CD4-positive, alpha-beta memory T cell (primary cell): ENCODE measurements at regions not wholly inside any gene's neighbourhood (a gene's known extent, or its start where the extent isn't known, plus 50 kb on each side); places are given as distances from the start of the nearest gene placed in this dataset.

ENCODE experiments used
- CTCF ChIA-PET: fragments of 350-600 bp; sonication (Branson Sonifier 250); formaldehyde crosslinking; loops from one replicate; lab custom pipeline; 2021; ENCODE audit warnings: inconsistent platforms; ENCODE audit not compliant: partially characterized antibody; lab: Charles Lee
- POLR2A ChIA-PET: fragments of 350-600 bp; sonication (Branson Sonifier 250); formaldehyde crosslinking; loops from one replicate; lab custom pipeline; 2021; ENCODE audit not compliant: partially characterized antibody; lab: Charles Lee
- DNase-seq, 5 donors: peaks; one replicate each; pipeline versions ENCODE4 v3.0.0 to v3.0.0-alpha.2; 2020 to 2022; ENCODE audit warnings: mixed read lengths in 1 of 5
- H3K27ac ChIP-seq: one replicate; pipeline ENCODE4 v1.7.0; 2013; ENCODE audit warnings: low read depth, low read length
- H3K27me3 ChIP-seq: 2 replicates; pipeline ENCODE4 v1.7.0; 2013; ENCODE audit warnings: mild to moderate bottlenecking, low read length, moderate library complexity; ENCODE audit not compliant: insufficient read depth
- H3K36me3 ChIP-seq: 2 replicates; pipeline ENCODE4 v1.7.0; 2013; ENCODE audit warnings: mild to moderate bottlenecking, low read length, moderate library complexity; ENCODE audit not compliant: insufficient read depth
- H3K4me1 ChIP-seq: 2 replicates; pipeline ENCODE4 v1.7.0; 2013; ENCODE audit warnings: mild to moderate bottlenecking, low read length, moderate library complexity; ENCODE audit not compliant: insufficient read depth
- H3K4me3 ChIP-seq, 2 donors: one replicate each; pipeline ENCODE4 v1.7.0; 2013; ENCODE audit warnings: low read length in 2 of 2, mild to moderate bottlenecking in 1 of 2
- H3K9me3 ChIP-seq, 2 donors: one replicate each; pipeline ENCODE4 v1.7.0; 2013; ENCODE audit warnings: low read length in 2 of 2, control low read depth in 1 of 2; ENCODE audit not compliant: control insufficient read depth in 1 of 2
- H3K27ac Mint-ChIP-seq, 7 donors: one replicate each; pipeline ENCODE4 v1.8.0; 2020 to 2021; ENCODE audit warnings: mixed read lengths in 7 of 7, mild to moderate bottlenecking in 6 of 7, inconsistent platforms in 3 of 7, moderate library complexity in 3 of 7
- H3K27me3 Mint-ChIP-seq, 2 donors: one replicate each; pipeline ENCODE4 v1.8.0; 2020 to 2021; ENCODE audit warnings: mixed read lengths in 2 of 2
- H3K36me3 Mint-ChIP-seq, 2 donors: one replicate each; pipeline ENCODE4 v1.8.0; 2020 to 2021; ENCODE audit warnings: mixed read lengths in 2 of 2, inconsistent platforms in 1 of 2, mild to moderate bottlenecking in 1 of 2
- H3K4me1 Mint-ChIP-seq, 4 donors: one replicate each; pipeline ENCODE4 v1.8.0; 2020 to 2021; ENCODE audit warnings: mixed read lengths in 4 of 4, mild to moderate bottlenecking in 1 of 4
- H3K4me3 Mint-ChIP-seq, 8 donors: one replicate each; pipeline ENCODE4 v1.8.0; 2020 to 2021; ENCODE audit warnings: mixed read lengths in 8 of 8, mild to moderate bottlenecking in 7 of 8, moderate library complexity in 6 of 8, inconsistent platforms in 3 of 8
- H3K9me3 Mint-ChIP-seq, 8 donors: one replicate each; pipeline ENCODE4 v1.8.0; 2020 to 2021; ENCODE audit warnings: mixed read lengths in 8 of 8, mild to moderate bottlenecking in 5 of 8, inconsistent platforms in 3 of 8, moderate library complexity in 1 of 8
- intact Hi-C: fragments of 100-400 bp; cut with micrococcal nuclease; formaldehyde crosslinking; loops from one replicate; pipeline ENCODE4 v1.15.1; 2023

GRCh38 chr10:9796564-9796963 is 1221.1 kb upstream of the CELF2 start:
- DNase-seq: no peak
- ChIA-PET CTCF (no interaction called here), POLR2A (no interaction called here)
- peaks cover 0 to 3% (median 0%) of the 10 kb centered on the region in 8 donors for H3K9me3 Mint-ChIP-seq
- Histone ChIP-seq H3K9me3 (no peaks in the 10 kb centered on the region), H3K4me3 (no peak overlapping the region), H3K27ac (no peak overlapping the region), H3K4me1 (no peaks in the 10 kb centered on the region), H3K27me3 (no peaks in the 10 kb centered on the region), H3K36me3 (no peaks in the 10 kb centered on the region)
- H3K4me3 Mint-ChIP-seq: no peak overlapping the region
- no peak overlapping the region for H3K27ac Mint-ChIP-seq
- no peaks in the 10 kb centered on the region for H3K27me3 Mint-ChIP-seq
- intact Hi-C loops: no loop called here
- no peaks in the 10 kb centered on the region for H3K36me3 Mint-ChIP-seq
- no peaks in the 10 kb centered on the region for H3K4me1 Mint-ChIP-seq

- no peaks in the 10 kb centered on the region for H3K4me1 Mint-ChIP-seq
- no peaks in the 10 kb centered on the region for H3K27me3 Mint-ChIP-seq
- H3K4me3 ChIP-seq: no peak overlapping the region
- CTCF ChIA-PET: no interaction called here
- POLR2A ChIA-PET: no interaction called here
- no peak for DNase-seq
- no peaks in the 10 kb centered on the region for H3K4me1 ChIP-seq
- no peaks in the 10 kb centered on the region for H3K36me3 Mint-ChIP-seq
- H3K36me3 ChIP-seq: no peaks in the 10 kb centered on the region
- H3K27me3 ChIP-seq: no peaks in the 10 kb centered on the region
- H3K27ac Mint-ChIP-seq: no peak overlapping the region
- H3K9me3 Mint-ChIP-seq: peaks cover 0 to 5% (median 0%) of the 10 kb centered on the region in 8 donors
- intact Hi-C loops: no loop called here
- H3K27ac ChIP-seq: no peak overlapping the region
- H3K4me3 Mint-ChIP-seq: no peak overlapping the region
- H3K9me3 ChIP-seq: no peaks in the 10 kb centered on the region
These were observed 1217.7 kb upstream of the CELF2 start for GRCh38 chr10:9800011-9800410.

- Mint-ChIP-seq H3K27ac (no peak overlapping the region), H3K4me3 (no peak overlapping the region), H3K4me1 (no peaks in the 10 kb centered on the region), H3K27me3 (no peaks in the 10 kb centered on the region), H3K36me3 (no peaks in the 10 kb centered on the region), H3K9me3 (peaks cover 0 to 5% (median 0%) of the 10 kb centered on the region in 8 donors)
- Histone ChIP-seq H3K27me3 (no peaks in the 10 kb centered on the region), H3K36me3 (no peaks in the 10 kb centered on the region), H3K9me3 (no peaks in the 10 kb centered on the region), H3K4me1 (no peaks in the 10 kb centered on the region), H3K27ac (no peak overlapping the region), H3K4me3 (no peak overlapping the region)
- ChIA-PET POLR2A (no interaction called here), CTCF (no interaction called here)
- intact Hi-C loops: no loop called here
- no peak for DNase-seq
These were observed 1217.1 kb upstream of the CELF2 start for GRCh38 chr10:9800571-9800970.

- Histone ChIP-seq H3K4me1 (no peaks in the 10 kb centered on the region), H3K36me3 (no peaks in the 10 kb centered on the region), H3K27ac (no peak overlapping the region), H3K27me3 (no peaks in the 10 kb centered on the region), H3K9me3 (no peaks in the 10 kb centered on the region), H3K4me3 (no peak overlapping the region)
- CTCF ChIA-PET: no interaction called here
- intact Hi-C loops: no loop called here
- POLR2A ChIA-PET: no interaction called here
- Mint-ChIP-seq H3K4me1 (no peaks in the 10 kb centered on the region), H3K27me3 (peaks cover under 1 to 2% of the 10 kb centered on the region in 2 donors), H3K9me3 (peaks cover 0 to 4% (median 0%) of the 10 kb centered on the region in 8 donors), H3K4me3 (no peak overlapping the region), H3K27ac (no peak overlapping the region), H3K36me3 (no peaks in the 10 kb centered on the region)
- DNase-seq: no peak
These were observed 1209.8 kb upstream of the CELF2 start for GRCh38 chr10:9807846-9808245.

GRCh38 chr10:9811601-9812000 is 1206.1 kb upstream of the CELF2 start:
- H3K27me3 Mint-ChIP-seq: peaks cover 4% of the 10 kb centered on the region in 2 donors
- Histone ChIP-seq H3K9me3 (no peaks in the 10 kb centered on the region), H3K4me1 (no peaks in the 10 kb centered on the region), H3K27me3 (no peaks in the 10 kb centered on the region), H3K27ac (no peak overlapping the region), H3K4me3 (no peak overlapping the region), H3K36me3 (no peaks in the 10 kb centered on the region)
- ChIA-PET POLR2A (no interaction called here), CTCF (no interaction called here)
- DNase-seq: no peak
- no peaks in the 10 kb centered on the region for H3K36me3 Mint-ChIP-seq
- intact Hi-C loops: no loop called here
- peaks cover 0 to 2% (median 0%) of the 10 kb centered on the region in 8 donors for H3K9me3 Mint-ChIP-seq
- H3K27ac Mint-ChIP-seq: no peak overlapping the region
- no peaks in the 10 kb centered on the region for H3K4me1 Mint-ChIP-seq
- no peak overlapping the region for H3K4me3 Mint-ChIP-seq

GRCh38 chr10:9814285-9814864 is 1203.3 kb upstream of the CELF2 start:
- intact Hi-C loops: no loop called here
- ChIA-PET CTCF (no interaction called here), POLR2A (no interaction called here)
- Mint-ChIP-seq H3K27me3 (peaks cover 4% of the 10 kb centered on the region in 2 donors), H3K4me1 (no peaks in the 10 kb centered on the region), H3K27ac (no peak overlapping the region), H3K4me3 (no peak overlapping the region), H3K9me3 (peaks cover 0 to 9% (median 4%) of the 10 kb centered on the region in 8 donors), H3K36me3 (no peaks in the 10 kb centered on the region)
- H3K9me3 ChIP-seq: no peaks in the 10 kb centered on the region
- no peaks in the 10 kb centered on the region for H3K4me1 ChIP-seq
- DNase-seq: no peak
- H3K27ac ChIP-seq: no peak overlapping the region
- H3K4me3 ChIP-seq: no peak overlapping the region
- no peaks in the 10 kb centered on the region for H3K36me3 ChIP-seq
- H3K27me3 ChIP-seq: no peaks in the 10 kb centered on the region

- Mint-ChIP-seq H3K36me3 (no peaks in the 10 kb centered on the region), H3K4me3 (no peak overlapping the region), H3K27me3 (peaks cover 0 to 2% of the 10 kb centered on the region in 2 donors), H3K9me3 (peaks cover 0 to 9% (median 4%) of the 10 kb centered on the region in 8 donors), H3K27ac (no peak overlapping the region), H3K4me1 (no peaks in the 10 kb centered on the region)
- no peak for DNase-seq
- H3K4me3 ChIP-seq: no peak overlapping the region
- no peaks in the 10 kb centered on the region for H3K36me3 ChIP-seq
- ChIA-PET POLR2A (no interaction called here), CTCF (no interaction called here)
- H3K9me3 ChIP-seq: no peaks in the 10 kb centered on the region
- H3K27ac ChIP-seq: no peak overlapping the region
- H3K27me3 ChIP-seq: no peaks in the 10 kb centered on the region
- intact Hi-C loops: no loop called here
- H3K4me1 ChIP-seq: no peaks in the 10 kb centered on the region
These were observed 1197.7 kb upstream of the CELF2 start for GRCh38 chr10:9819756-9820494.
